ENCODE measurements at regions not wholly inside any gene's neighbourhood (a gene's known extent, or its start where the extent isn't known, plus 50 kb on each side); places are given as distances from the start of the nearest gene placed in this dataset.

DNA sequence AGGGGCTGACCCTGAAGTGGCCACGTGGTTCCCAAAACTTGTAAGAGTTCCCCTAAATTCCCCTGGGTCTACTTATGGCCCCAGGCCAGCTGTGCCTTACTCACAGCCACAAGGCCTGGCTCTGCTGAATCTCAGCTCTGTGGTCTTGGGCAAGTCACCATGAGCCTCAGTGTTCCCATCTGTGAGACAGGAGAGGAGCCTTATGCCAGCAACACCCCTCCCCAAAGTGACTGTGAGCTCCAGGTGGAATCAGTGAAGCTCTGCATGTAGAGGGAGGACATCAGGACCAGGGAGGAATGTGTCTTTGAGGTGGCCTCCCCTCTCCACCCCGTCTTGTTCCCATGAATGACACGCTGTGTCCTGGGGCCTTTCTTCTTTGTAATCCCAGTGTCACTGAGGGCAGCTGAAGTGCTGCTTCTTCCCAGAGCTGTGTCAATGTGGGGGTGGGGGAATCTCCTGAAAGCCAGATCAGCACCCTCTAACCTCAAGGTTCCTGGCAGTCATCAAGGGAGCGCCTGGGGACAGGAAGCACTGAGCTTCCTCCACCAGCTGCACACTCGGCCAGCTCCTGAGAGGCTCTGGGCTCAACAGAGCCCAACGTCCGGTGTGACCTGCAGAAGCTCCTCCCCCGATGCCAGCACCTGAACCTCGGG, 258.9 kb downstream of the UACA start:
- Histone ChIP-seq H3K9ac (ENCODE audit: low read depth, low read length) (no peak overlapping the region), H3K27ac (ENCODE audit: low read depth, low read length) (no peak overlapping the region)

DNA sequence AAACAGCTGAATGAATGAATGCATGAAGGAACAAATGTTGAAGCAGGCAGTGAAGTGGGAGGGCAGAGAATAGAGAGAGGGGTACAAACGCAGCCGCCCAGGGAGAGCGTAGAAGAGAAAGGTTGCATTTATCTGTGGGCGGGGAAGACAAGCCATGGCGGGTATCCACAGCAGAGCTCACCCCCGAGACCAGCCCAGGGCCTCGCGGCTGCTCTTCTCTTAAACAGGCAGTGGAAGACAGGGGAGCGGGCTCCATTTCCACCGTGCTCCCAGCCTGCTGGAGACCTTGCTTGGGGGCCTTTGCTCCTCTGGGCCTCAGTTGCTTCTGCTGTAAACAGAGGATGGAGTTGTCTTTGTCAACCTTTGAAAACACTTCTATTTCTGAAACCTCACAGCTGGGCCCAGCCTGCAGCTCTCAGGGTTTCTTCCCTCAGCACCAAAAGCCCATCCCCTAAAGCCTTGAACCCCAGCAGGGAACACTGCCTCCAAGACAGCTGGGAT, 259.5 kb downstream of the UACA start:
- no peaks in the 10 kb centered on the region for H3K27me3 ChIP-seq (ENCODE audit: insufficient read depth, low read length)
- H3K9ac ChIP-seq (ENCODE audit: low read depth, low read length): no peak overlapping the region
- no peaks in the 10 kb centered on the region for H3K36me3 ChIP-seq (ENCODE audit: insufficient read depth, low read length)
- H3K9me3 ChIP-seq (ENCODE audit: insufficient read depth, low read depth, low read length): no peaks in the 10 kb centered on the region
- peaks cover 27% of the 10 kb centered on the region for H3K4me1 ChIP-seq (ENCODE audit: insufficient read depth, low read length)
- H3K4me3 ChIP-seq (ENCODE audit: low read length): no peak overlapping the region
- WGBS: 76% methylated on average over 10 of the region's 10 CpGs
- H3K27ac ChIP-seq (ENCODE audit: low read depth, low read length): no peak overlapping the region

More for the DNA sequence above, 258.9 kb downstream of the UACA start:
- Histone ChIP-seq H3K4me3 (ENCODE audit: low read length) (no peak overlapping the region), H3K9me3 (ENCODE audit: insufficient read depth, low read depth, low read length) (no peaks in the 10 kb centered on the region), H3K36me3 (ENCODE audit: insufficient read depth, low read length) (no peaks in the 10 kb centered on the region), H3K4me1 (ENCODE audit: insufficient read depth, low read length) (peaks cover 27% of the 10 kb centered on the region), H3K27me3 (ENCODE audit: insufficient read depth, low read length) (no peaks in the 10 kb centered on the region)
- WGBS: 59% methylated on average over 9 of the region's 9 CpGs

DNA sequence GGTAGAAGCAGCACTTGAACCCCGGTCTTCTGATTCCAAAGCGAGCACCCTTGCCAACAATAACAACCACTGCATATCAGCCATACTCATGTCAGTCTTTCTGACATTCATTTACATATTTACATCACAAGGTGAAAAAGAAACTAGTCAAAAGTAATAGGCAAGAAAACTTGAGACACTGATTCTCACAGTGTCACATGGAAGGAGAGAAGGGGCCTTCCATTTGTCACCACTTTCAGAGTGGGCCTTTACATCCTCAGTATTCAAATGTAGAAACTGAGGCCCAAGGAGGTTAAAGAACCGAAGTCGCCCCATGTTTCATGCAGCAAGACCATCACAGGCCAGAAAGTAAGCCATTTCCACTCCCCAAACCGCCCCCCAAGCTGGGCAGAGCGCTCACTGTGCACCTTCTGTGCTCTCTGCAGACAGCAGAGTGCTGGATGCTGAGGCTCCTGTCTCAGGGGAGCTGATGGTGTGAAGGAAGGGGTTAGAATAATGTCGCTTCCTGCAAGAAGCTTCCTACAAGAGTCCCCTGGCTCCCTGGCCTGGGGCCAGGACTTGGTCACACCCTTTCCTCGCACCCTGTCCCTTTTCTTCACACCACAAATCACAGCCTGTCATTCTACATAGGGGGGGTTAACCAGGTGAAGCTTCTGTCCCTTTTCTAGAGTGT, 260.1 kb downstream of the UACA start:
- peaks cover 27% of the 10 kb centered on the region for H3K4me1 ChIP-seq (ENCODE audit: insufficient read depth, low read length)
- H3K36me3 ChIP-seq (ENCODE audit: insufficient read depth, low read length): no peaks in the 10 kb centered on the region
- no peaks in the 10 kb centered on the region for H3K27me3 ChIP-seq (ENCODE audit: insufficient read depth, low read length)
- no peak overlapping the region for H3K27ac ChIP-seq (ENCODE audit: low read depth, low read length)
- no peak overlapping the region for H3K4me3 ChIP-seq (ENCODE audit: low read length)
- WGBS: 80% methylated on average over 8 of the region's 8 CpGs
- no peak overlapping the region for H3K9ac ChIP-seq (ENCODE audit: low read depth, low read length)
- no peaks in the 10 kb centered on the region for H3K9me3 ChIP-seq (ENCODE audit: insufficient read depth, low read depth, low read length)

DNA sequence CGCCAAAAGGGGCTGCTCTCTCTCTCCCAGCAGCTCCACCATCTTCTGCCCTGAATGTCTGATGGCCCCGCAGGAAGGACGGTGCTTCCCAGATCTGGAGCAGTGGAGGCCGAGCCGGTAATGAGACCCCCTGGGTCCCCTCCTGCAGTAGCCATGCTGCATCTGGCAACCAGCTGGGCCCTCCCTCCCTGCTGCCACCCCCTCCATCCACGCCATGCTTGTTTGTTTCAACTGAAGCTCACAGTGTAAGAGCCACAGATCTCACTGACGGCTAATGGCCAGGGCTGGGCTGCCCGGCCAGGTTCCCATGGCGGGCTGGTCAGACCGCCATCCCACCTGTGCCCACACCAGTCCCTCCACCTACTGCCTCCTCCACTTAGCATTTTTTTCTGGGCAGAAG, 260.8 kb downstream of the UACA start:
- no peaks in the 10 kb centered on the region for H3K27me3 ChIP-seq (ENCODE audit: insufficient read depth, low read length)
- 86% methylated on average over 10 of the region's 10 CpGs for WGBS
- H3K4me1 ChIP-seq (ENCODE audit: insufficient read depth, low read length): peaks cover 22% of the 10 kb centered on the region
- no peak overlapping the region for H3K9ac ChIP-seq (ENCODE audit: low read depth, low read length)
- no peaks in the 10 kb centered on the region for H3K36me3 ChIP-seq (ENCODE audit: insufficient read depth, low read length)
- H3K9me3 ChIP-seq (ENCODE audit: insufficient read depth, low read depth, low read length): no peaks in the 10 kb centered on the region
- H3K4me3 ChIP-seq (ENCODE audit: low read length): no peak overlapping the region
- no peak overlapping the region for H3K27ac ChIP-seq (ENCODE audit: low read depth, low read length)

DNA sequence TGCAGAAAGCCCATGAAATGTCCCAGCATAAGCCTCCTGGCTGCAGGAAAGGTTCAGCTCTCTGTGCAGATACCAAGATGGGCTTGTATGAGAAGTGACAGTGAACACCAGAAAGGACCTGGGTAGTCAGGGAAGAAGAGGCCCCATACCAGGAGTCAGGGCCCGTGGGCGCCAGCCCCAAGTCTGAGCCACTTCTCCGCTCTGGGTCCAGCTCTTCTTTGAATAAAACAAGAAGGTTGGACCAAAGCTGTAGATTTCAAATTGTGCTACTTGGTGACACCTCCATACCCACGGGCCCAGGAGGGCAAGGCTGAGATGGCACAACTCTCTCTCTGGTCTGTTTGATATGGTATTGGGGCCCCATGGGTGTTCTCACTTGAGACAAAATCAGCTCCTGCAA, 261.5 kb downstream of the UACA start:
- H3K4me1 ChIP-seq (ENCODE audit: insufficient read depth, low read length): peaks cover 22% of the 10 kb centered on the region
- 96% methylated on average over 4 of the region's 4 CpGs for WGBS
- H3K27me3 ChIP-seq (ENCODE audit: insufficient read depth, low read length): no peaks in the 10 kb centered on the region
- no peak overlapping the region for H3K9ac ChIP-seq (ENCODE audit: low read depth, low read length)
- H3K27ac ChIP-seq (ENCODE audit: low read depth, low read length): no peak overlapping the region
- H3K9me3 ChIP-seq (ENCODE audit: insufficient read depth, low read depth, low read length): no peaks in the 10 kb centered on the region
- H3K4me3 ChIP-seq (ENCODE audit: low read length): no peak overlapping the region
- no peaks in the 10 kb centered on the region for H3K36me3 ChIP-seq (ENCODE audit: insufficient read depth, low read length)

DNA sequence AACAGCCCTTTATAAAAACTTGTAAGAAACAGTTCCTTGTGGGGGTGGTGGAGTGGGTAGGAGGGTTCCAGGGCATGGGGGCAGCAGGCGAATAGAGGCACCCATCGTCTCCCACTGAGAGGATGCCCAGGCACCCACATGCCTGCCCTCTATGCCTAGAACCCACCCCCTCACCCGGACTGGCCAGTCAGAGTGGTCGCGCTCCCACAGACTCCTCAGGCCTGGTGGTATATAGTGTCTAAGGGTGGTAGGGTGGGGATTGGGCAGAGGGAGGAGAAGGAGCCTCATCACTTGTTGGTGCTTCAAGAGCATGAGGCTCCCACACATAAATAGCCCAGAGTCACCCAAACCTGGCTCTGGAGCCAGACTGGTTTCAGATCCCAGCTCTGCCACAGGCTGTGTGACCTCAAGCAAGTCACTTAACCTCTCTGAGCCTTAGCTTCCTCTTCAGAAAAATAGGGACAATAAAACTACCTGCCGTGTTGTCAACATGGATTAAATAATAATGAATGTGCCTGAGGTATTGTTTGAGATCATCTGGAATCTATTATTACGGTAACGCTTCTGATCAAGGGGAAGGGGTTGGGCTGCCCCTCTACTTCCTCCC, 262.1 kb downstream of the UACA start:
- no peak overlapping the region for H3K27ac ChIP-seq (ENCODE audit: low read depth, low read length)
- H3K36me3 ChIP-seq (ENCODE audit: insufficient read depth, low read length): no peaks in the 10 kb centered on the region
- H3K4me1 ChIP-seq (ENCODE audit: insufficient read depth, low read length): peaks cover 21% of the 10 kb centered on the region
- 97% methylated on average over 8 of the region's 8 CpGs for WGBS
- H3K27me3 ChIP-seq (ENCODE audit: insufficient read depth, low read length): no peaks in the 10 kb centered on the region
- no peak overlapping the region for H3K9ac ChIP-seq (ENCODE audit: low read depth, low read length)
- no peaks in the 10 kb centered on the region for H3K9me3 ChIP-seq (ENCODE audit: insufficient read depth, low read depth, low read length)
- no peak overlapping the region for H3K4me3 ChIP-seq (ENCODE audit: low read length)

DNA sequence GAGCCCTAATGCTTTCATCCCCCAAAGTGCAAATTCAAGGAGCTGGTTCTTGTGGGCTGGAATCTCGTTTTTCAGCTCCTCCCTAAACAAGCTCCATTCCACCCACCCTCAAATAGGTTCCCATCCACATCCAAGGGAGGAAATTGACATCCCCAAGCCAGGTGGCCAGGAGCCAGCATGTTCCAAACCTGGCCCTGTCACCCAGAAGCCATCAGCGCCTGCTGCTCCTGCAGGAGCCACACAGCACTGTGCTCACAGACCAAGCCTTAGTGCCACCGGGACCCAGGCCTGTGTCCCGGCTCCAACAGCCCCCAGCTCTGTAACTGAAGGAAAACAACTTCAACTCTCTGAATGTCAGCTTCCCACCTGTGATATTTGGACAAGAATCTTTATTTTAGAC, 263.6 kb downstream of the UACA start:
- no peak overlapping the region for H3K4me3 ChIP-seq (ENCODE audit: low read length)
- WGBS: 94% methylated on average over 4 of the region's 4 CpGs
- H3K9ac ChIP-seq (ENCODE audit: low read depth, low read length): no peak overlapping the region
- H3K27ac ChIP-seq (ENCODE audit: low read depth, low read length): no peak overlapping the region
- H3K4me1 ChIP-seq (ENCODE audit: insufficient read depth, low read length): peaks cover 9% of the 10 kb centered on the region
- H3K9me3 ChIP-seq (ENCODE audit: insufficient read depth, low read depth, low read length): no peaks in the 10 kb centered on the region
- H3K27me3 ChIP-seq (ENCODE audit: insufficient read depth, low read length): no peaks in the 10 kb centered on the region
- no peaks in the 10 kb centered on the region for H3K36me3 ChIP-seq (ENCODE audit: insufficient read depth, low read length)

DNA sequence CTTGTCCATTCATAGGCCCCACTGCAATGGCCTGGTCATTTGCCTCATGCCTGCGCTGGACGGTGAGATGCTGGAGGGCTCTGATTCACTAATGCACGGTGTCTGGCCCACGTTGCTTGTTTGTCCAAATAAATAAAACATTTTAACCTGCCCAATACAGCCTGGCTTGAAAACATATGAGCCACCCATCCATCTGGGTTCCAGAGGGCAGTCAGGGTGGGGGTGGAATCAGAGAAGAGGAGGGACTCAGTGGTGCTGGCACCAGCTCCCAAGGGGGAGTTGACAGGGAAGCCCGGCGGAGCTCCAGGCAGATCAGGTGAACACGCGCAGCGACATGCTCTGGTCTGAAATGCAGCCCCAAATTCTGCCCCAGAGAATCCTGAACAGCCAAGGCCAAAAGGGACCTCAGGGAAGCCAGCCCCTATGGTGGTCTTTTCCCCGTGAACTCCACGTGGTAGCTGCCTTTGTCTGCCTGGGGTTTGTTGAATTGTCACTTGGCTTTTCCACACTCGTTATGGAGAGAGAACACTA, 265.2 kb downstream of the UACA start:
- H3K9ac ChIP-seq (ENCODE audit: low read depth, low read length): no peak overlapping the region

DNA sequence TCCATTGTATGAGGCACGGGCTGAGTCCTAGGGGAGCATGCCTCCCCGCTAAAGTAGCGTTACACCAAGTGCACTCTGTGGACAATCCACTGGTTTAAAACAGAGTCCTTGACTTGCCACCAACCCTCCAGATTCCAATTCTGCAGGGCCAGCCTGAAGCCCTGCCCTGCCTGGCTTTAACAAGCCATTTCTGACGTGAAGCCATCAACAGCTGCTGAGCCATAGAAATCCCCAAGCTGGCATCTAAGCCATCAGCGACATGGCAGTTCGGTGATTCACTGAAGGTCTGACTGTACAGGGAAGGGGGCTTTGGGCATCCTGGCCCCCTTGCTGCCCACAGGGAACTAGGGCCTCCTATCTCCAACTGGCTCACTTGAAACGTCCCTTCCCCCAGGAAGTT, 265.7 kb downstream of the UACA start:
- H3K36me3 ChIP-seq (ENCODE audit: insufficient read depth, low read length): no peaks in the 10 kb centered on the region
- no peaks in the 10 kb centered on the region for H3K9me3 ChIP-seq (ENCODE audit: insufficient read depth, low read depth, low read length)
- no peak overlapping the region for H3K4me3 ChIP-seq (ENCODE audit: low read length)
- no peak overlapping the region for H3K27ac ChIP-seq (ENCODE audit: low read depth, low read length)
- no peak overlapping the region for H3K9ac ChIP-seq (ENCODE audit: low read depth, low read length)
- peaks cover 11% of the 10 kb centered on the region; the same call in 1 of the 2 replicates for H3K4me1 ChIP-seq (ENCODE audit: insufficient read depth, low read length)
- WGBS: 88% methylated on average over 7 of the region's 7 CpGs
- H3K27me3 ChIP-seq (ENCODE audit: insufficient read depth, low read length): no peaks in the 10 kb centered on the region

More for the DNA sequence above, 265.2 kb downstream of the UACA start:
- Histone ChIP-seq H3K27me3 (ENCODE audit: insufficient read depth, low read length) (no peaks in the 10 kb centered on the region), H3K4me3 (ENCODE audit: low read length) (no peak overlapping the region), H3K4me1 (ENCODE audit: insufficient read depth, low read length) (peaks cover 11% of the 10 kb centered on the region; the same call in 1 of the 2 replicates), H3K27ac (ENCODE audit: low read depth, low read length) (no peak overlapping the region), H3K36me3 (ENCODE audit: insufficient read depth, low read length) (no peaks in the 10 kb centered on the region), H3K9me3 (ENCODE audit: insufficient read depth, low read depth, low read length) (no peaks in the 10 kb centered on the region)
- 94% methylated on average over 12 of the region's 12 CpGs for WGBS

DNA sequence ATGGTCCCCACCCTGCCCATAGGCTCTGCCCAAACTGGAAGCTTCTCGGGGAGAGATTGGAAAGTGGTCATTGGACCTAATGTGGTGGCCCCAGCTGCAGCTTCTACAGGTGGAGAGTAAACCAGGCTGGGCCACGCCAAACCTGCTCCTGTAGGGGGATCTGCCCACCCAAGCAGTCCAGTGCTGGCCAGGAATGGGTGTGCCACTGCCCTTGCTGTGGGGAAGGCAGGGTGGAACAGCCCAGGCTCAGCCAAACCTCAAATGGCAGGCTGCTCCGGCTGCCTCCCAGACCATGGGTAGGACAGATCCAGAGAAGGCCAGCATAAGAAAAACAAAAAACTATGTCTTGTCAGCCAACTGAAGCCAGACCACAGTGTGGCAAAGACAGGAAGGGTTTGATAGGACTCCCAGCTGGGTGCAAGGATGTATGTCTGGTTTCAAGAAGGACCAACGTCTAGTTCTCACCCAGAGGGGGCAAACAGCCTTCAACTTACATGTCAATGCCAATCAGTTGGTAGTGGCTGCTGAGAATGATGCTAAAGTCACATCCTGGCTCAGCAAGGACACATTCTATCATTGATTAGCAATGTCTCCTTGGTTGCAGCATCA, 267.3 kb downstream of the UACA start:
- no peaks in the 10 kb centered on the region for H3K27me3 ChIP-seq (ENCODE audit: insufficient read depth, low read length)
- H3K27ac ChIP-seq (ENCODE audit: low read depth, low read length): no peak overlapping the region
- no peaks in the 10 kb centered on the region for H3K9me3 ChIP-seq (ENCODE audit: insufficient read depth, low read depth, low read length)
- 90% methylated on average over 4 of the region's 4 CpGs for WGBS
- H3K36me3 ChIP-seq (ENCODE audit: insufficient read depth, low read length): no peaks in the 10 kb centered on the region
- peaks cover 11% of the 10 kb centered on the region; the same call in 1 of the 2 replicates for H3K4me1 ChIP-seq (ENCODE audit: insufficient read depth, low read length)
- no peak overlapping the region for H3K9ac ChIP-seq (ENCODE audit: low read depth, low read length)
- no peak overlapping the region for H3K4me3 ChIP-seq (ENCODE audit: low read length)
